NT2/D1 (cell line): ENCODE measurements at regions not wholly inside any gene's neighbourhood (a gene's known extent, or its start where the extent isn't known, plus 50 kb on each side); places are given as distances from the start of the nearest gene placed in this dataset.

Experiments
- YY1 ChIP-seq: IDR thresholded peaks from 2 replicates; pipeline ENCODE4 v1.6.1; 2011; ENCODE audit not compliant: insufficient read length, insufficient read depth
- ZNF274 ChIP-seq: IDR thresholded peaks from 2 replicates; pipeline ENCODE4 v1.6.1; 2011; ENCODE audit warnings: mild to moderate bottlenecking, low read depth, low read length

- TF ChIP-seq YY1 (no peak), ZNF274 (no peak)
Observed at GRCh38 chr4:132386130-132386529, 763.0 kb upstream of the PCDH10 start.
